ENCODE measurements at regions not wholly inside any gene's neighbourhood (a gene's known extent, or its start where the extent isn't known, plus 50 kb on each side); places are given as distances from the start of the nearest gene placed in this dataset.
"Not testable (repeated sequence)": the region's sequence is repeated elsewhere in the genome, so short reads cannot be mapped to it uniquely, and the experiment has no call there.

DNA sequence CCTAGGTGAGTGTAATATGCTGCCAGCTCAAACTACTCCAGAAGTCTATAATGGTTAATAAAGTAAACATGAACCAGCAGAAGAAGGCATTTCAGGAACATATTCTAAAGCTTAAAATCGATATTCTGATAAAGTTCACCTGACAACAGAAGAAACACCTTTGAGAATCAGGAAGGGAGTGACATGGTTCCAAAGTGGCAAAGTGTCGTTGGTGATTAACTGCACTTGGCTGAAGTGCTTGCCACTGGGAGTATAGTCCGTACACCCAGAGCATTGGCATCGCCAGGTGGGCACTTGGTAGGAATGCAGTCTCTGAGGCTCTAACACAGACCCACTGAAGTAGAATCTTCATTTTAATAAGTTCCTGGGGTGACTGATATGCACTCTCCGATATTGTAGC is 76.0 kb upstream of the H2AZ1 start:
- DNase-seq (ENCODE audit: low read depth), result no peak

GRCh38 chr4:100023800-100024199 is 73.7 kb upstream of the H2AZ1 start:
- no peak for DNase-seq (ENCODE audit: low read depth)

DNA sequence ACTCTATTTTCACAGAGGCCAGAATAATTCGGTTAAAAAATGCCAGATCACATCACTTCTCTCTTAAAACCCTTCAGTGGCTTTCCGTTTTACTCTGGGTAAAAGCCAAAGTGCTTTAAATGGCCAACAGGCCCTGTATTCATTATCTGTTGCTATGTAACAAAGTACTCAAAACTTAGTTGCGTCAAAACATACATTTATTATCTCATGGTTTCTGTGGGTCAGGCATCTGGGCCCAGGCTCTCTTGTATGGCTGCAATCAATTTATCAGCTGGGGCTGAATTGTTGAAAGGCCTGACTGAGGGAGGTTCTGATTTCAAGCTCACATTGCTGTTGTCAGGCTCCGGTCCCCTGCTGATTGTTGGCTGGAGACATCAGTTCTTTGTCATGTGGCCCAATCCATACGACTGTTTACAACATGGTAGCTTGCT is 72.7 kb upstream of the H2AZ1 start:
- no peak for DNase-seq (ENCODE audit: low read depth)

DNA sequence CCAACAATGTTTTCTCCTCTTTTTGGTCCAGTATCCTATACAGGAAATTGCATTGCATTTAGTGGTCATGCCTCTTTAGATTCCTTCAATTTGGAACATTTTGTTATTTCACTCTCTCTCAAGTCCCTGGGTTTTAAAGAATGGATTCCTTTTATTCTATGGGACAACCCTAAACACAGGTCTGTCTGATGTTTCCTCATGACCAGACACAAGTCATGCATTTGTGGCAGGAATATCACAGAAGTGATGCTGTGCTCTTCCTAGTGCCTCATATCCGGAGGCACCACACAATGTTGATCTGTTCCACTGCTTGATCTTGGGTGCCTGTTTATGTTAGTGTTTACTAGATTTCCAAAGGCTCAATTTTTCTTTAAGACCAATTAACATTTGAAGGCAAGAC is 69.7 kb upstream of the H2AZ1 start:
- DNase-seq (ENCODE audit: low read depth), result no peak

DNA sequence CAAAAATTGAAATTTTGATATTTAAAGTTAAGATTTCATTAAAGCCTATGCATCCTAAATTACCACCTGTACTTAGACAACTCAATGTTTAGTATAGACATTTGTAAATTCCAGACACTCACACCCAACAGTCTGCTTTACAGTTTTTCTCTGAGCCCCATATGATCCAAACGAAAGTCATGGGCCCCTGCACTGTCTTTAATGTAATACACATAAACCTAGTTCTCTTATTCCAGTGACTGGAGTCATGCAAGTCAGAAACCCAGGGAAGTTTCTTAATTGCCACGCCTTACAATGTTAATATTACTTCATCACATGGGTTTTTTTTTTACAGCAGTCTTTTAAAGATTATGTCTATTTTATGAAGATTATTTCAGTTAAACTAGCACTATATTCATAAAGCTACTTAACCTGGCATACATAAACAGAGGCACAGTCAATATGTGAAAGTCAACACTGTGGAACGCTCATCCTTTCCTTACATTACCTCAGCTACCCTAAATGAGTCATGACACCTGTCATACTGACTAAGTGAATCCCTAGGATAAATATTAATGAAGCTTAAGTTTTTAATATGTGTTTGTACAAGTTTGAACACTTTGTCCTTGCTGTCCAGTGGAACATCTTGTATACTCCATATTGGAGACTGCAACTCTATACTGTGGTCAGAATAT is 67.7 kb upstream of the H2AZ1 start:
- no peak for DNase-seq (ENCODE audit: low read depth)

GRCh38 chr4:100016191-100016590 is 66.1 kb upstream of the H2AZ1 start:
- DNase-seq (ENCODE audit: low read depth), result no peak

DNA sequence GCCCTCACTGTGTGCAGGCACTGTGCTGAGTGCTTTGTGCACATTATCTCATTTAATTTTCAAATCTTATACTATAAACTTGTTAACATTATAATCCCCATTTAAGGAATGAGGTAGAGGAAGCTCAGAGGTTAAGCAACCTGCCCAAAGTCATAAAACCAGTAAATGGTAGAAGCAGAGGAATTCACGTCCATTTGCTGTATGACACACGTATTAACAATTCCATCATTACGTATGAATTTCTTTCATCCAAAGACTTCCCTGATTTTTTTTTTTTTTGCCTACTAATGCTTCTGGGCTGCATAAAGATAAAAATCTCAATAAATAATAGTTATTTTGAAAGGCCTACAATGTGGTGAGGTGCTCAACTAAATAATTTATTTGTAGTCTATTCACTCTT is 64.5 kb upstream of the H2AZ1 start:
- no peak for DNase-seq (ENCODE audit: low read depth)

DNA sequence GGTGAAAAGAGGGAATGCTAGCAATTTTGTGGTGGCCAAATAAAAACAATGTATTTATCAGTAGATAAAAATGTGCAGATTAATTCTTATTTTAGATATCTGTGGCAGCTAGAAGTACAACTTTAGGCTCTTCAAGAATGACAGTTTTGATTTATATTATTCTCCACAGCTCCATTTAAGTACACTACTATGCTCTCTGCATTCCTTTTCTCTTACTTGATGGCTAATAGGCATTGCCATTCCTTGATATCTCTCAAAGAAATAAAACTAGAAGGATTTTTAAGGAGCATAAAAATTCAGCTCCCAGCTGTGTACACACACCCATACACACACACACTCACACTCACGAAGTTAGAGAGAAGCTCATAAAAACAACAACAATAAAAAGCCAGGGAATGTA is 59.4 kb upstream of the H2AZ1 start:
- DNase-seq (ENCODE audit: low read depth), result no peak

GRCh38 chr4:100008048-100008447 is 58.0 kb upstream of the H2AZ1 start:
- peak; percentile 32 for DNase-seq (ENCODE audit: low read depth)

DNA sequence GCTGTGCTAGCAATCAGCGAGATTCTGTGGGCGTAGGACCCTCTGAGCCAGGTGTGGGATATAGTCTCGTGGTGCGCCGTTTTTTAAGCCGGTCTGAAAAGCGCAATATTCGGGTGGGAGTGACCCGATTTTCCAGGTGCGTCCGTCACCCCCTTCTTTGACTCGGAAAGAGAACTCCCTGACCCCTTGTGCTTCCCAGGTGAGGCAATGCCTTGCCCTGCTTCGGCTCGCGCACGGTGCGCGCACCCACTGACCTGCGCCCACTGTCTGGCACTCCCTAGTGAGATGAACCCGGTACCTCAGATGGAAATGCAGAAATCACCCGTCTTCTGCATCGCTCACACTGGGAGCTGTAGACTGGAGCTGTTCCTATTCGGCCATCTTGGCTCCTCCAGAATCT is 56.1 kb upstream of the H2AZ1 start:
- not testable (repeated sequence) for DNase-seq (ENCODE audit: low read depth)
